ENCODE measurements at regions not wholly inside any gene's neighbourhood (a gene's known extent, or its start where the extent isn't known, plus 50 kb on each side); places are given as distances from the start of the nearest gene placed in this dataset.
"Not testable (repeated sequence)": the region's sequence is repeated elsewhere in the genome, so short reads cannot be mapped to it uniquely, and the experiment has no call there.

- DNase-seq (ENCODE audit: low read depth in 4 of 4, low spot score in 1 of 4) = peak in 1 of 4 experiments; percentile 34
Measured at GRCh38 chr7:25069900-25070443, 55.1 kb downstream of the CYCS start.

DNA sequence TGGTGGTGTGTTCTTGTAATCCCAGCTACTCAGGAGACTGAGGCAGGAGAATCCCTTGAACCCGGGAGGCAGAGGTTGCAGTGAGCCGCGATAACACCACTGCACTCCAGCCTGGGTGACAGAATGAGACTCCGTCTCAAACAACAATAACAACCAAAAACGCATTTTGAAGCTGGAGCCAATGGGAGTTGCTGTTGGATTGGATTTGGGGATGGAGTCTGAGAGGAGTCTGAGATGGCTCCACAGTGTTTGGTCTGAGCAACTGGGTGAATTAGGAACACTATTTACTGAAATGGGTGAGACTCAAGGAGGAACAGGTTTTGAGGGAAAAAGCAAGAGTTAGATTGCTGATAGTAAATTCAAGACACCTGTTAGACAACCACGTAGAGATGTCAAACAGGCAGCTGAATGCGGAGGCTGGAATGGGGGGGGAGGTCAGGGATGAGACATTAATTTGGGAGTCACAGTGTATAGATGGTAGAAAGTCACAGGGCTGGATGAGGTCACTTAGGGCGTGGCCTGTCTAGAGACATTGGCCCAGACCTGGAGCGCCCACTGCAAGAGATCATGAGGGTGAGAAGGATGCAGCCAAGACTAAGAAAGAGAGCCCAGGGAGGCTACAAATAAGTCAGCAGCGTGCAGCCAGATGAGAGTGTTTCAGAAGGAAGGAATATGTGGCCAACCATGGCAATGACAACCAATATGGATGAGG is 56.4 kb downstream of the CYCS start:
- DNase-seq (ENCODE audit: low read depth in 4 of 4, low spot score in 1 of 4) = no peak

DNA sequence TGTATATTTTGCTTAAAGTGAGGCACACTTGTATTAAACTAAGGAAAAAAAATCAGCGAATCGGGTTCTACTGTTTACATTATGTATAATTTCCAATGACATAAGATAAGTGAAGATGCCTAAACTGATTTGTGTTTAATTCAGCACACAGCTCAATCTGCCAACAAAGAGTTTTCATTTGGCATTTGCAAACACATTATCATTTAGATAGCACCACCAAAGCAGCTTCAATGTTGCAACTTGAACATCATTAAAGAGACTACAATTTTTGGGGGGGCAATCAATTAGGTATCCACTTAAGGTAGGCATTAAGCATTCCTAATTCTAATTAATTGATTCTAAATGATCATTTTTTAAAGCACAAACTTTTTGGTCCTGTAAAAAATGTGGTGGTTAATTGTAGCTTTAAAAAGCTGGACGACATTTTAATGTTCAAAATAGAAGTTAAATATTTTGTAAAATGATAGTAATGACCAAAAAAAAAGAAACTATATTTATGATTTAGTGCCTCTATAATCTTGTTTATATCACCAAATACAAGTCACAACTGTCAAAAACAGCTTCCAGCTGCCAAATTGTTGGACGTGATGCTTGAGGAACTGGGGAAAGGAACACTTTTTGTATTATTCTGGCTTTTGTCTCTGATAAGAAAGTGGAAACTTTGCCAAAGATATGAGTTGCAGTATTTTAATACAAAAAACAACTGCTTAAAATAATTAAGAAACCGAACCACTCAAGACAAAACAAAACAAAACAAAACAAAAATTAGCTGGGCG is 57.1 kb downstream of the CYCS start:
- no peak for DNase-seq (ENCODE audit: low read depth in 4 of 4, low spot score in 1 of 4)

GRCh38 chr7:25066253-25066652 is 58.8 kb downstream of the CYCS start:
- DNase-seq (ENCODE audit: low read depth in 4 of 4, low spot score in 1 of 4) = no peak

- DNase-seq (ENCODE audit: low read depth in 4 of 4, low spot score in 1 of 4) = no peak
Measured at GRCh38 chr7:25062380-25062779, 62.7 kb downstream of the CYCS start.

DNA sequence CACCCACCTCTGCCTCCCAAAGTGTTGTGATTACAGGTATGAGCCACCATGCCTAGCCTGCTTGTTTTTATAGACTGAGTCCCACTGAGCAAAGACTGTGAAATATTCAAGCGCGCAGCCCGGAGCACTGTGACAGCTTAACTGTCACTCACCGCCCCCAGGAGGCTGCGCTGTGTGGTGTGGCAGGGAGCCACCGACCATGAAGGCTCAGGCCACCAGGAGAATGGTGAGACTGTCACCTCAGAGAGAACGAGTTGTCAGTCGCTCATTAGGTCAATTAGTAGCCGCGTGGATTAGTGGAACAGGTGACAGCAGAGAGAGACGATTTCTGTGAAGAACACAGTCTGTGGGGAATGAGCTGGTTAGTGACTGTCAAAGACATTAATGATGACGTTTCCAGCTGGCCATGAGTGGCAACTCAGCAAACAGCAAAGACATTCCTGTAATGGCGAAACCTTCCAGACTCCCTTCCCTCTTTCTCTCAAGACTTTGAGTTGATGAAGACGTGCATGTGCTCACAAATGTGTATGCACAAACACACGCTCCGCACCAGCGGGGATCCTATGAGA is 64.5 kb downstream of the CYCS start:
- no peak for DNase-seq (ENCODE audit: low read depth in 4 of 4, low spot score in 1 of 4)

DNA sequence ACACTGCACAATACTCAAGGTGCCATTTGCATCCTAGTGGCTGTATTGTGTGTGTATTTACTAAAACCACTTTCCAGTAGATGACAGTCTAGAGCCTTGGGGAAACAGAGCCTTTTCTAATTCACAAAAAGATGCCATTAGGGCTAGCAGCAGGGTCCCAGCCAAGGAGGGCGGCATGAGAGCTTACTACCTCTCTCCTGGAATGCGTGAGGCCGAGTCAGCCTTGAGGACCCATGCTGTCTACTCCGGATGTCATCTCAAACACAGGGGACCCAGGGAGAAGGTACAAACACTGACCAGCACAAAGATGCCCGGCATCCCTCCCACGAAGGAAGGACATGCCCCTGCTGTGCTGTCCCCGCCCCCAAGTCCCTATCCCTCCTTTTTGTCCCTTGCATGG is 65.5 kb downstream of the CYCS start:
- DNase-seq (ENCODE audit: low read depth in 4 of 4, low spot score in 1 of 4) = no peak

GRCh38 chr7:25056368-25056767 is 68.7 kb downstream of the CYCS start:
- DNase-seq (ENCODE audit: low read depth in 4 of 4, low spot score in 1 of 4) = no peak

DNA sequence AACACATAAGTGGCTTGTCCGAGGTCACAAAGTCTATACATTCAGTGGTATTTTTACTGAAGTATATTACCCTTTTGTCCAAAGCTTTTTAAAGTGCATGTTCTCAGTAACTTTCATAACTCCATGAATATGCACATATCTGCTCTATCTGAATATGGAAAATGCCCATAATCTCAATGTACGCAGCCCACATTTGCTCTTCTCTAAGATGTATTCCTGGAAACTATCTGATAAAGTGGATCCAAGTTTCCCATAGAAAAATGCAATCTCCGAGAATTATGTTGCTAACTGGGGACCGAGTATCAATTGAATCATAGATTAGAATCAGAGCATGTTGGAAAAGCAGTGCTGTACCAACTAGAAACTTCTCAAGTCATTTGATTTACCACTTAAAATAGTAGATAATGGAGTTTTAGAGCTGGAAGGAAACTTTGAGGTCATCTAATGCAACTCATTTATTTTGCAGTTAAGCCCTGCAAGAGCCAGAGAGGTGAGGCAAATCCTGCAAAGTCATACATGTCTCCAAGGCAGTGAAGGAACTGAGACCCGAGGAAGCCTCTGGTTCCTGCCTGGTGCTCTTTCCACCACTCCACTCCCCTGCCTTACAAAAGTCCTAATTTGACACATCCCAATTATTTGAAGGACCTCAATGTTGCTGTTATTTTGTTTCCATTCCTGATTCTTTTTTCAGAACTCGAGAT is 69.4 kb downstream of the CYCS start:
- no peak for DNase-seq (ENCODE audit: low read depth in 4 of 4, low spot score in 1 of 4)

GRCh38 chr7:25054819-25055519 is 70.1 kb downstream of the CYCS start:
- no peak for DNase-seq (ENCODE audit: low read depth in 4 of 4, low spot score in 1 of 4)

GRCh38 chr7:25050223-25050622 is 70.2 kb upstream of the OSBPL3 start:
- DNase-seq (ENCODE audit: low read depth in 4 of 4, low spot score in 1 of 4) = no peak

- DNase-seq (ENCODE audit: low read depth in 4 of 4, low spot score in 1 of 4) = no peak
Measured at GRCh38 chr7:25048444-25048834, 68.5 kb upstream of the OSBPL3 start.

GRCh38 chr7:25047571-25048443 is 67.8 kb upstream of the OSBPL3 start:
- DNase-seq (ENCODE audit: low read depth in 4 of 4, low spot score in 1 of 4) = not testable (repeated sequence)

DNA sequence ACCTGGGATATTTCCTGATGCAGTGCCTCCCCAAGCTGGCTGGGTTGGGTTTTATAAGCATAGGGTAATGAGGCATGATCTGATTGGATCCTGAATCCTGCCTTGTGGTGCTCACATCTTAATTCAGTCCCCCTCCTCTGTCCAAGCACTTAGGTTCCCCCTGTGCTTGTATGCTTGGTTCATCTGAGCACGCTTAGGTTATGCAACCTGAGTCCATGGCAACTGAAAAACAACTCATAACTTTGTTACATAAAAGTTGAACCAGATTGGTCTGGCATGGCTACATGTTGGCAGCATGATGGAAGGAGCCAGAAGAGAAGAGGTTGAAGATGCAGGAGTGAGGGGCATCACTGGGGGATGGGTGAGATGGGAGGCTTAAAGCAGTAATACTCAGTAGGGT is 57.3 kb upstream of the OSBPL3 start:
- no peak for DNase-seq (ENCODE audit: low read depth in 4 of 4, low spot score in 1 of 4)

GRCh38 chr7:25035274-25035673 is 55.3 kb upstream of the OSBPL3 start:
- DNase-seq (ENCODE audit: low read depth in 4 of 4, low spot score in 1 of 4) = no peak

DNA sequence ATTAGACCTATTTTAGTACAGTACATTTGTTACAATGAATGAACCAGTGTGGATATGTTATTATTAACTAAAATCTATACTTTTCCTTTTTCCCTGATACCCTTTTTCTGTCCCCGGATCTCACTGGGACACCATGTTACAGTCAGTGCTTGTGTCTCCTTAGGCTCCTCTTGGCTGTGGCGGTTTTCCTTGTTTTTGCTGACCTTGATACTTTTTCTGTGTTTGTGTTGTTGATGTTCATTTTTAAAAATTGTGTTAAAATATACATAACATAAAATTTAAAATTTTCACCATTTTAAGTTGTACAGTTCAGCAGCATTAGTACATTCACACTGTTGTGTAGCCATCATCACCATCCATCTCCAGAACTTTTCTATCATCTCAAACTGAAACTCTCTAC is 54.2 kb upstream of the OSBPL3 start:
- DNase-seq (ENCODE audit: low read depth in 4 of 4, low spot score in 1 of 4) = no peak

DNA sequence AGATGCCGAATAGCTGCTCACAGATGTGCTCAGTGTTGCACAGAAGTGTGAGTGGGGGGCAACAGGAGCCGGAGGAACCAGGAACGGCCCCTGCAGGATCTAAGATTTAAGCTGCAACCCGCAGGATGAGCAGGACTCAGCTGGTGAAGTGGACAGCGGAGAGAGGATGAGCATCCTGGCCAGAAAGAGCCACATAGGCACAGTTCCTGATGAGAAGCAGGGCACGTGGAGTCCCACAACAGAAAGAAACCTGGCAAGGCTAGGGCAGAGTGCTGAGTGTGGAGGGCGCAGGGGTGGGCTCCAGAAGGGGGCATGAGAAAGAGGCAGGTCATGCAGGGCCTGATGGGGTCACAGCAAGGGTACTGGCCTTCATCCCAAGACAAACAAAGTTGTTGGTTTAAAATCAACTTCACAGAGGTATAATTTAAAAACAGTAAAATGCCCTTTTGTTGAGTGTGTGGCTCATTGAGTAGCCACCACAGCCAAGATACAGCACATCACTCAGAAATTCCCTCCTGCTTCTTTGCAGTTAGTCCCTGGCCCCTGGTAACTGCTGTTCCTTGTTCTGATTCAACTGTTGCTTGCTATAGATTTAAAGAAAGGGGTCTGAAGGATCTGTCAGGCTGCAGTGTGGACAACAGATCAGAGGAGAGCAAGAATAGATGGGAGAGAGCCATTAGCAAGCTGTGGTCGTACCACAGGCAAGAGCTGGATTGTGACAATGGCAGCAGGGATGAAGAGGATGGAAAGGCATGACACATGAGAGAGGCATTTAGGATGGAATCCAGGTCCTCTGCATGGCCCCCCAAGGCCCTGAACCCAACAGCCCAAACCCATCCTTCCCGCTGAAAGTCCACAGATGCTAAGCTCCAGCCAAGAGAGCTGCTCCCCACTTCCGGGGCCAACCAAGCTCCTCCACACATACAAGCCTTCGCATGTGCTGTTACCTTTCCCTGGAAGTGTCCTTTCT is 53.1 kb upstream of the OSBPL3 start:
- DNase-seq (ENCODE audit: low read depth in 4 of 4, low spot score in 1 of 4) = no peak

GRCh38 chr7:25031432-25031831 is 51.5 kb upstream of the OSBPL3 start:
- DNase-seq (ENCODE audit: low read depth in 4 of 4, low spot score in 1 of 4) = no peak

DNA sequence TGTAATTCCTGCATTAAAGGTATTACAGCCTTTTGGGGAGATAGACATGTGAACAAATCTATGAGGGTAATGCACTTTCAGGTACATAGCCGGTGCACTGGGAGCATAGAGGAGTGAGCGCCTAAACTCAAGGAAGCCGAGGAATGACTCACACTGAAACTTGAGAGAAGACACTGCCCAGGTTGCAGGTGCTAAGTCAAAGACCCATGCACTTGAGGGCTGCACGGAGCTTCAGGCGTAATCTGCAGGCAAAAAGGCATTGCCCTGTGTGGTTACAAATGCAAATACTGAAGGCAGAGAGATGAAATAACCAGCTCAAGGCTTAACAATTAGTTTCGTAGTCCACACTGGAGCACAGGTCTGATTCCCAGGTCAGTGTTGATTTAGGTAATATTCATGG is 51.0 kb upstream of the OSBPL3 start:
- no peak for DNase-seq (ENCODE audit: low read depth in 4 of 4, low spot score in 1 of 4)
